Peyer's patch (tissue), 4 donors: ENCODE measurements at regions not wholly inside any gene's neighbourhood (a gene's known extent, or its start where the extent isn't known, plus 50 kb on each side); places are given as distances from the start of the nearest gene placed in this dataset.

Experiments used
- DNase-seq, 3 donors: peaks; one replicate each; pipeline ENCODE4 v3.0.0-alpha.2; 2017 to 2019
- H3K27ac ChIP-seq, 4 donors: fragments of 200-600 bp; sonication (generic); one replicate each; pipeline ENCODE4 v1.5.1; 2016 to 2019
- H3K27me3 ChIP-seq, 2 donors: fragments of 200-600 bp; sonication (generic); one replicate each; pipeline ENCODE4 v1.5.1; 2019
- H3K36me3 ChIP-seq, 3 donors: fragments of 200-600 bp; sonication (generic); one replicate each; pipeline ENCODE4 v1.5.1; 2016 to 2019
- H3K4me1 ChIP-seq, 4 donors: fragments of 200-600 bp; sonication (generic); one replicate each; pipeline ENCODE4 v1.5.1; 2016 to 2019
- H3K4me3 ChIP-seq, 4 donors: fragments of 200-600 bp; sonication (generic); 1 replicate in 3 of 4; 2 replicates in 1 of 4; pipeline ENCODE4 v1.5.1; 2016 to 2019; ENCODE audit warnings: mild to moderate bottlenecking in 1 of 4
- H3K9me3 ChIP-seq, 4 donors: fragments of 200-600 bp; sonication (generic); one replicate each; pipeline ENCODE4 v1.5.1; 2016 to 2019; ENCODE audit warnings: mild to moderate bottlenecking in 1 of 4
- CTCF ChIP-seq, 6 experiments: fragments of 450-650 bp in 4 of 6; fragments of 200-600 bp in 2 of 6; sonication (generic) in 1 of 6; IDR thresholded peaks; one replicate each; pipeline ENCODE4 v1.5.1; 2017 to 2019; ENCODE audit warnings: antibody characterized with exemption in 6 of 6, mild to moderate bottlenecking in 3 of 6, moderate library complexity in 1 of 6
- POLR2A ChIP-seq, 2 donors: fragments of 450-650 bp; IDR thresholded peaks; one replicate each; pipeline ENCODE4 v1.5.1; 2017; ENCODE audit warnings: antibody characterized with exemption in 2 of 2, mild to moderate bottlenecking in 2 of 2, moderate library complexity in 2 of 2

- no peak overlapping the region for H3K27ac ChIP-seq
- no peaks in the 10 kb centered on the region for H3K27me3 ChIP-seq
- DNase-seq, result no peak
- no peak for TF ChIP-seq POLR2A (IDR thresholded peaks at IDR 0.05)
- TF ChIP-seq CTCF (IDR thresholded peaks at IDR 0.05), result no peak
- no peaks in the 10 kb centered on the region for H3K4me1 ChIP-seq
- H3K9me3 ChIP-seq, result no peaks in the 10 kb centered on the region
- no peak overlapping the region for H3K4me3 ChIP-seq
- H3K36me3 ChIP-seq, result no peaks in the 10 kb centered on the region
Observed at GRCh38 chr15:46676233-46677206, 1040.8 kb upstream of the SEMA6D start.

- Histone ChIP-seq H3K4me1 (peaks cover 0 to 5% (median 0%) of the 10 kb centered on the region in 4 donors), H3K9me3 (no peaks in the 10 kb centered on the region), H3K4me3 (no peak overlapping the region), H3K36me3 (no peaks in the 10 kb centered on the region), H3K27ac (no peak overlapping the region), H3K27me3 (no peaks in the 10 kb centered on the region)
- DNase-seq, result no peak
- TF ChIP-seq POLR2A (IDR thresholded peaks at IDR 0.05) (no peak), CTCF (IDR thresholded peaks at IDR 0.05) (no peak)
Observed at GRCh38 chr15:46677491-46677890, 1039.8 kb upstream of the SEMA6D start.

- no peaks in the 10 kb centered on the region for H3K27me3 ChIP-seq
- TF ChIP-seq CTCF (IDR thresholded peaks at IDR 0.05) (no peak), POLR2A (IDR thresholded peaks at IDR 0.05) (no peak)
- H3K4me3 ChIP-seq, result no peak overlapping the region
- no peak for DNase-seq
- no peaks in the 10 kb centered on the region for H3K36me3 ChIP-seq
- peaks cover 0 to 10% (median 0%) of the 10 kb centered on the region in 4 donors for H3K4me1 ChIP-seq
- H3K27ac ChIP-seq, result peak overlapping the region in 1 of 4 donors; percentile 18
- no peaks in the 10 kb centered on the region for H3K9me3 ChIP-seq
Observed at GRCh38 chr15:46681901-46682300, 1035.4 kb upstream of the SEMA6D start.

- no peak for TF ChIP-seq CTCF (IDR thresholded peaks at IDR 0.05)
- TF ChIP-seq POLR2A (IDR thresholded peaks at IDR 0.05), result no peak
- H3K4me3 ChIP-seq, result no peak overlapping the region
- no peaks in the 10 kb centered on the region for H3K9me3 ChIP-seq
- no peaks in the 10 kb centered on the region for H3K27me3 ChIP-seq
- no peaks in the 10 kb centered on the region for H3K36me3 ChIP-seq
- peaks cover 0 to 10% (median 0%) of the 10 kb centered on the region in 4 donors for H3K4me1 ChIP-seq
- no peak for DNase-seq
- no peak overlapping the region for H3K27ac ChIP-seq
Observed at GRCh38 chr15:46682969-46683791, 1034.1 kb upstream of the SEMA6D start.

- TF ChIP-seq POLR2A (IDR thresholded peaks at IDR 0.05), result no peak
- TF ChIP-seq CTCF (IDR thresholded peaks at IDR 0.05), result no peak
- H3K9me3 ChIP-seq, result no peaks in the 10 kb centered on the region
- no peaks in the 10 kb centered on the region for H3K36me3 ChIP-seq
- DNase-seq, result no peak
- H3K27me3 ChIP-seq, result no peaks in the 10 kb centered on the region
- H3K4me1 ChIP-seq, result peaks cover 0 to 10% (median 0%) of the 10 kb centered on the region in 4 donors
- H3K27ac ChIP-seq, result no peak overlapping the region
- no peak overlapping the region for H3K4me3 ChIP-seq
Observed at GRCh38 chr15:46685096-46685495, 1032.2 kb upstream of the SEMA6D start.
